DND-41 (cell line): ENCODE measurements at regions not wholly inside any gene's neighbourhood (a gene's known extent, or its start where the extent isn't known, plus 50 kb on each side); places are given as distances from the start of the nearest gene placed in this dataset.

Experiments
- ATAC-seq: fragments of 200-7000 bp; cut with Tn5 transposase; 3 replicates; pipeline ENCODE4 v1.9.1; 2021; ENCODE audit warnings: low read depth; ENCODE audit not compliant: insufficient read depth
- DNase-seq: peaks from one replicate; pipeline ENCODE4 v3.0.0-alpha.2; 2020
- H2AFZ ChIP-seq: 2 replicates; pipeline ENCODE4 v1.6.0; 2012; ENCODE audit warnings: low read depth, low read length
- H3K27ac ChIP-seq: 2 replicates; pipeline ENCODE4 v1.5.1; 2012; ENCODE audit warnings: low read length, inconsistent platforms
- H3K27me3 ChIP-seq: fragments of 200-600 bp; sonication (generic); 2 replicates; pipeline ENCODE4 v1.6.0; 2012; ENCODE audit warnings: low read length, mild to moderate bottlenecking, inconsistent platforms; ENCODE audit not compliant: insufficient read depth, poor library complexity
- H3K36me3 ChIP-seq: 2 replicates; pipeline ENCODE4 v1.5.1; 2012; ENCODE audit warnings: low read length, inconsistent platforms; ENCODE audit not compliant: insufficient read depth
- H3K4me1 ChIP-seq: 2 replicates; pipeline ENCODE4 v1.5.1; 2012; ENCODE audit warnings: mild to moderate bottlenecking, low read length; ENCODE audit not compliant: insufficient read depth
- H3K4me2 ChIP-seq: 2 replicates; pipeline ENCODE4 v1.6.0; 2012; ENCODE audit warnings: mild to moderate bottlenecking, moderate library complexity, low read length, inconsistent platforms; ENCODE audit not compliant: insufficient read depth
- H3K4me3 ChIP-seq, 2 experiments: fragments of 200-600 bp in 1 of 2; shearing (Covaris generic) in 1 of 2; 2 replicates each; pipeline ENCODE4 v1.5.1; 2012 to 2016; ENCODE audit warnings: inconsistent platforms in 2 of 2, low read length in 2 of 2, mild to moderate bottlenecking in 2 of 2, low read depth in 1 of 2, moderate library complexity in 1 of 2
- H3K79me2 ChIP-seq: 2 replicates; pipeline ENCODE4 v1.6.0; 2012; ENCODE audit warnings: low read length, inconsistent platforms; ENCODE audit not compliant: insufficient read depth
- H3K9ac ChIP-seq: 2 replicates; pipeline ENCODE4 v1.6.0; 2012; ENCODE audit warnings: low read depth, mild to moderate bottlenecking, inconsistent platforms, low read length, moderate library complexity
- H3K9me3 ChIP-seq: 2 replicates; pipeline ENCODE4 v1.5.1; 2012; ENCODE audit warnings: low read length, moderate library complexity, mild to moderate bottlenecking, inconsistent platforms; ENCODE audit not compliant: insufficient read depth, severe bottlenecking
- H4K20me1 ChIP-seq: 2 replicates; pipeline ENCODE4 v1.6.0; 2012; ENCODE audit warnings: low read length; ENCODE audit not compliant: insufficient read depth
- CTCF ChIP-seq: IDR thresholded peaks from 2 replicates; pipeline ENCODE4 v1.5.1; 2012; ENCODE audit warnings: borderline replicate concordance, low read length, moderate library complexity, mild to moderate bottlenecking; ENCODE audit not compliant: poor library complexity, severe bottlenecking; ENCODE audit errors: extremely low read depth
- EZH2 ChIP-seq: IDR thresholded peaks from 3 replicates; pipeline ENCODE4 v1.6.1; 2012; ENCODE audit warnings: borderline replicate concordance, low read depth, mild to moderate bottlenecking, moderate library complexity, low read length, inconsistent platforms; ENCODE audit not compliant: severe bottlenecking

- H3K4me2 ChIP-seq = no peak overlapping the region
- TF ChIP-seq EZH2 (no peak), CTCF (no peak)
- H3K36me3 ChIP-seq = no peaks in the 10 kb centered on the region
- no peaks in the 10 kb centered on the region for H3K27me3 ChIP-seq
- H3K4me3 ChIP-seq = no peak overlapping the region
- H3K79me2 ChIP-seq = no peaks in the 10 kb centered on the region
- H3K9me3 ChIP-seq = no peaks in the 10 kb centered on the region
- no peak for DNase-seq
- ATAC-seq = no peak
- no peaks in the 10 kb centered on the region for H3K4me1 ChIP-seq
- H3K27ac ChIP-seq = no peak overlapping the region
- no peaks in the 10 kb centered on the region for H4K20me1 ChIP-seq
- no peak overlapping the region for H2AFZ ChIP-seq
- no peak overlapping the region for H3K9ac ChIP-seq
Observed at GRCh38 chrX:137424679-137425078, 141.2 kb upstream of the ZIC3 start.

- Histone ChIP-seq H3K4me3 (no peak overlapping the region), H2AFZ (no peak overlapping the region), H3K36me3 (no peaks in the 10 kb centered on the region), H3K27me3 (no peaks in the 10 kb centered on the region), H3K9ac (no peak overlapping the region), H3K27ac (no peak overlapping the region), H3K4me2 (no peak overlapping the region), H3K9me3 (no peaks in the 10 kb centered on the region), H3K4me1 (no peaks in the 10 kb centered on the region), H3K79me2 (no peaks in the 10 kb centered on the region), H4K20me1 (no peaks in the 10 kb centered on the region)
- ATAC-seq = no peak
- TF ChIP-seq CTCF (no peak), EZH2 (no peak)
- no peak for DNase-seq
Observed at GRCh38 chrX:137423241-137423640, 142.7 kb upstream of the ZIC3 start.

- H3K9me3 ChIP-seq = no peaks in the 10 kb centered on the region
- H3K4me1 ChIP-seq = no peaks in the 10 kb centered on the region
- H4K20me1 ChIP-seq = no peaks in the 10 kb centered on the region
- no peaks in the 10 kb centered on the region for H3K79me2 ChIP-seq
- H3K4me3 ChIP-seq = no peak overlapping the region
- H3K36me3 ChIP-seq = no peaks in the 10 kb centered on the region
- no peak for TF ChIP-seq CTCF
- no peak for TF ChIP-seq EZH2
- H2AFZ ChIP-seq = no peak overlapping the region
- DNase-seq = no peak
- no peak for ATAC-seq
- H3K27me3 ChIP-seq = no peaks in the 10 kb centered on the region
- H3K27ac ChIP-seq = no peak overlapping the region
- H3K9ac ChIP-seq = no peak overlapping the region
- H3K4me2 ChIP-seq = no peak overlapping the region
Observed at GRCh38 chrX:137418086-137418485, 147.8 kb upstream of the ZIC3 start.

- Histone ChIP-seq H3K9me3 (no peaks in the 10 kb centered on the region), H3K4me1 (no peaks in the 10 kb centered on the region), H3K36me3 (no peaks in the 10 kb centered on the region), H3K27me3 (no peaks in the 10 kb centered on the region), H3K4me2 (no peak overlapping the region), H3K79me2 (no peaks in the 10 kb centered on the region), H3K9ac (no peak overlapping the region), H3K27ac (no peak overlapping the region), H2AFZ (no peak overlapping the region), H3K4me3 (no peak overlapping the region), H4K20me1 (no peaks in the 10 kb centered on the region)
- TF ChIP-seq CTCF (no peak), EZH2 (no peak)
- DNase-seq (no peak), ATAC-seq (no peak)
Observed at GRCh38 chrX:137413190-137413589, 152.7 kb upstream of the ZIC3 start.
